ENCODE measurements at regions not wholly inside any gene's neighbourhood (a gene's known extent, or its start where the extent isn't known, plus 50 kb on each side); places are given as distances from the start of the nearest gene placed in this dataset.

DNA sequence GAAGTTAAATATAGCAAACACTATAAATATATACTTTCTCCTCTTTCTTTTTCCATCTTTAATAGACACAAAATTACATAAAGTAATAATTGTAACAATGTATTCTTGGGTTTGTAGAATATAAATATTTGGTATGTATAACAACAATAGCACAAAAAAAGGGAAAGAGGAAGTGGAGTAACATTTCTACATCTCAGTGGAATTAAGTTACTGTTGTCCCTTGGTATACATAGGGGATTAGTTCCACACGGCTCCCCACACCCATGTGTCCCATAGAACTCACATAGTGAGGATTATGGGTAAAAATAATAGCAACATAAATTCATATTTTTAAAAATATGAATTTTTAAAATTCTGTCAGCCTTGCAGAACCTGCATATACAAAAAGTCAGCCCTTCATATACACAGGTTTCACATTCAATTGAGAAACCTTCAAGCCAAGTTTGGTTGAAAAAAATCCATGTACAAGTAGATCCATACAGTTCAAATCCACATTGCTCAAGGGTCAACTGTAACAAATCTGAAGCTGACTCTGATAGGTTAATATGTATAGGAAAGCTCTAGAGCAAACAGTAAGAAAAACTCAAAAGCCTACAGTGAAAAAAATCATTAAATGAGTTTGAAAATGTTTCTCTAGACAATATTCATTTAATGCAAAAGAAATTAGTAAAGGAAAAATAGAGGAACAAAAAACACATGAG lies 92.4 kb downstream of the HYCC1 start:
- no peak overlapping the region for H2AK5ac ChIP-seq (ENCODE audit: insufficient read length, low read length)
- no peak overlapping the region for H4K91ac ChIP-seq (ENCODE audit: insufficient read length, low read depth, low read length)
- Mint-ChIP-seq H3K4me1 (no peaks in the 10 kb centered on the region), H3K9me3 (peaks cover 33 to 38% of the 10 kb centered on the region in 2 experiments), H3K27ac (no peak overlapping the region), H3K36me3 (ENCODE audit: insufficient read depth in 1 of 3, low read depth in 3 of 3) (peaks cover 16 to 34% (median 27%) of the 10 kb centered on the region in 3 experiments), H3K27me3 (ENCODE audit: low read depth) (peaks cover 2% of the 10 kb centered on the region; the same call in 1 of the 2 replicates), H3K4me3 (no peak overlapping the region)
- H3K27me3 ChIP-seq (ENCODE audit: insufficient read depth, low read length): no peaks in the 10 kb centered on the region
- no CpG with 5 or more reads among the region's 1 CpG for WGBS (ENCODE audit: extremely low coverage, insufficient read length, low lambda C conversion rate)
- H3K79me1 ChIP-seq (ENCODE audit: insufficient read depth, low read depth, low read length, poor library complexity, severe bottlenecking): no peaks in the 10 kb centered on the region
- H3K4me1 ChIP-seq (ENCODE audit: insufficient read depth, low read length): no peaks in the 10 kb centered on the region
- no peak overlapping the region for H3K23ac ChIP-seq (ENCODE audit: insufficient read length, low read depth, low read length)
- no peak overlapping the region for H2BK5ac ChIP-seq (ENCODE audit: insufficient read length, low read length)
- no peak overlapping the region for H2BK12ac ChIP-seq (ENCODE audit: insufficient read length, low read depth, low read length)
- H3K23me2 ChIP-seq (ENCODE audit: insufficient read length, low read depth, low read length, poor library complexity, severe bottlenecking): no peaks in the 10 kb centered on the region
- TF ChIP-seq, protein P1, sequence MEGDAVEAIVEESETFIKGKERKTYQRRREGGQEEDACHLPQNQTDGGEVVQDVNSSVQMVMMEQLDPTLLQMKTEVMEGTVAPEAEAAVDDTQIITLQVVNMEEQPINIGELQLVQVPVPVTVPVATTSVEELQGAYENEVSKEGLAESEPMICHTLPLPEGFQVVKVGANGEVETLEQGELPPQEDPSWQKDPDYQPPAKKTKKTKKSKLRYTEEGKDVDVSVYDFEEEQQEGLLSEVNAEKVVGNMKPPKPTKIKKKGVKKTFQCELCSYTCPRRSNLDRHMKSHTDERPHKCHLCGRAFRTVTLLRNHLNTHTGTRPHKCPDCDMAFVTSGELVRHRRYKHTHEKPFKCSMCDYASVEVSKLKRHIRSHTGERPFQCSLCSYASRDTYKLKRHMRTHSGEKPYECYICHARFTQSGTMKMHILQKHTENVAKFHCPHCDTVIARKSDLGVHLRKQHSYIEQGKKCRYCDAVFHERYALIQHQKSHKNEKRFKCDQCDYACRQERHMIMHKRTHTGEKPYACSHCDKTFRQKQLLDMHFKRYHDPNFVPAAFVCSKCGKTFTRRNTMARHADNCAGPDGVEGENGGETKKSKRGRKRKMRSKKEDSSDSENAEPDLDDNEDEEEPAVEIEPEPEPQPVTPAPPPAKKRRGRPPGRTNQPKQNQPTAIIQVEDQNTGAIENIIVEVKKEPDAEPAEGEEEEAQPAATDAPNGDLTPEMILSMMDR (conservative IDR thresholded peaks at IDR 0.05): no peak
- no peak for DNase-seq
- H4K5ac ChIP-seq (ENCODE audit: insufficient read length, low read depth, low read length): no peak overlapping the region
- no peak overlapping the region for H2BK15ac ChIP-seq (ENCODE audit: low read depth, low read length)
- H3K4ac ChIP-seq (ENCODE audit: low read depth, low read length): no peak overlapping the region
- no peak overlapping the region for H3K27ac ChIP-seq (ENCODE audit: insufficient read length, low read depth, low read length)
- no peak overlapping the region for H4K8ac ChIP-seq (replicated peaks; ENCODE audit: insufficient read length, low read depth, low read length)
- H3K14ac ChIP-seq (ENCODE audit: insufficient read depth, low read length): no peak overlapping the region
- no peak overlapping the region for H3K4me2 ChIP-seq (ENCODE audit: insufficient read depth, insufficient read length, low read length)
- H2BK120ac ChIP-seq (ENCODE audit: low read depth, low read length, poor library complexity, severe bottlenecking): no peak overlapping the region
- H4K20me1 ChIP-seq (ENCODE audit: control insufficient read depth, insufficient read depth, insufficient read length): no peaks in the 10 kb centered on the region
- no peak overlapping the region for H2AFZ ChIP-seq (ENCODE audit: low read length)
- H3K79me2 ChIP-seq (ENCODE audit: insufficient read depth, low read length): no peaks in the 10 kb centered on the region
- H3K56ac ChIP-seq (ENCODE audit: insufficient read length, low read depth, low read length): no peak overlapping the region
- H2BK20ac ChIP-seq (ENCODE audit: low read depth, low read length, poor library complexity, severe bottlenecking): no peak overlapping the region
- H3K18ac ChIP-seq (ENCODE audit: insufficient read length, low read depth, low read length): no peak overlapping the region
- no peaks in the 10 kb centered on the region for H3K9me3 ChIP-seq (ENCODE audit: control insufficient read depth, low read depth, low read length)
- no peak overlapping the region for H3K9ac ChIP-seq (ENCODE audit: extremely low read depth, insufficient read length, low read length)
- no peak overlapping the region for H3T11ph ChIP-seq (ENCODE audit: low read length)
